ENCODE measurements at regions not wholly inside any gene's neighbourhood (a gene's known extent, or its start where the extent isn't known, plus 50 kb on each side); places are given as distances from the start of the nearest gene placed in this dataset.
"Not testable (repeated sequence)": the region's sequence is repeated elsewhere in the genome, so short reads cannot be mapped to it uniquely, and the experiment has no call there.

GRCh38 chr2:12618576-12618975 is 98.2 kb upstream of the TRIB2 start:
- intact Hi-C loops (cut with DNase I; ENCODE audit: low total_unique reads): no loop called here
- DNase-seq (ENCODE audit: low spot score in 2 of 2): no peak
- no peak for TF ChIP-seq POLR2A (IDR thresholded peaks at IDR 0.05)
- TF ChIP-seq CTCF (IDR thresholded peaks at IDR 0.05): no peak
- H3K4me3 ChIP-seq (ENCODE audit: low read depth, poor library complexity, severe bottlenecking): no peak overlapping the region

GRCh38 chr2:12619975-12620374 is 96.8 kb upstream of the TRIB2 start:
- H3K4me3 ChIP-seq (ENCODE audit: low read depth, poor library complexity, severe bottlenecking): no peak overlapping the region
- 39 to 44% methylated on average over 3 of the region's 3 CpGs for WGBS, 2 donors
- intact Hi-C loops (cut with DNase I; ENCODE audit: low total_unique reads): no loop called here
- TF ChIP-seq POLR2A (IDR thresholded peaks at IDR 0.05) (no peak), CTCF (IDR thresholded peaks at IDR 0.05) (no peak)
- no peak for DNase-seq (ENCODE audit: low spot score in 2 of 2)

- no peak for TF ChIP-seq POLR2A (IDR thresholded peaks at IDR 0.05)
- TF ChIP-seq CTCF (IDR thresholded peaks at IDR 0.05): no peak
- DNase-seq (ENCODE audit: low spot score in 2 of 2): no peak
- WGBS, 2 donors: 94 to 95% methylated on average over 2 of the region's 2 CpGs
- no peak overlapping the region for H3K4me3 ChIP-seq (ENCODE audit: low read depth, poor library complexity, severe bottlenecking)
- intact Hi-C loops (cut with DNase I; ENCODE audit: low total_unique reads): no loop called here
Measured at GRCh38 chr2:12620759-12621158, 96.0 kb upstream of the TRIB2 start.

GRCh38 chr2:12623051-12623450 is 93.7 kb upstream of the TRIB2 start:
- DNase-seq (ENCODE audit: low spot score in 2 of 2): no peak
- WGBS, 2 donors: 86 to 95% methylated on average over 1 of the region's 1 CpG
- intact Hi-C loops (cut with DNase I; ENCODE audit: low total_unique reads): no loop called here

GRCh38 chr2:12624384-12624783 is 92.4 kb upstream of the TRIB2 start:
- WGBS, 2 donors: 95% methylated on average over 6 of the region's 6 CpGs
- no peak for DNase-seq (ENCODE audit: low spot score in 2 of 2)
- H3K4me3 ChIP-seq (ENCODE audit: low read depth, poor library complexity, severe bottlenecking): no peak overlapping the region
- intact Hi-C loops (cut with DNase I; ENCODE audit: low total_unique reads): no loop called here
- TF ChIP-seq POLR2A (IDR thresholded peaks at IDR 0.05) (no peak), CTCF (IDR thresholded peaks at IDR 0.05) (no peak)

More at GRCh38 chr2:12623051-12623450, 93.7 kb upstream of the TRIB2 start:
- no peak overlapping the region for H3K4me3 ChIP-seq (ENCODE audit: low read depth, poor library complexity, severe bottlenecking)
- no peak for TF ChIP-seq POLR2A (IDR thresholded peaks at IDR 0.05)
- no peak for TF ChIP-seq CTCF (IDR thresholded peaks at IDR 0.05)

GRCh38 chr2:12624905-12625598 is 91.7 kb upstream of the TRIB2 start:
- 82 to 85% methylated on average over 5 of the region's 5 CpGs for WGBS, 2 donors
- intact Hi-C loops (cut with DNase I; ENCODE audit: low total_unique reads): no loop called here
- TF ChIP-seq CTCF (IDR thresholded peaks at IDR 0.05): no peak
- TF ChIP-seq POLR2A (IDR thresholded peaks at IDR 0.05): no peak

GRCh38 chr2:12628541-12628940 is 88.2 kb upstream of the TRIB2 start:
- intact Hi-C loops (cut with DNase I; ENCODE audit: low total_unique reads); H3K4me3 ChIP-seq (ENCODE audit: low read depth, poor library complexity, severe bottlenecking); DNase-seq (ENCODE audit: low spot score in 2 of 2): not testable (repeated sequence)
- WGBS, 2 donors: 83 to 93% methylated on average over 8 of the region's 8 CpGs

More at GRCh38 chr2:12624905-12625598, 91.7 kb upstream of the TRIB2 start:
- H3K4me3 ChIP-seq (ENCODE audit: low read depth, poor library complexity, severe bottlenecking): no peak overlapping the region
- DNase-seq (ENCODE audit: low spot score in 2 of 2): no peak
